HL-60 (cell line): ENCODE measurements at regions not wholly inside any gene's neighbourhood (a gene's known extent, or its start where the extent isn't known, plus 50 kb on each side); places are given as distances from the start of the nearest gene placed in this dataset.

Experiments used
- TF ChIP-seq, protein P1 (sequence below): IDR thresholded peaks from one replicate; pipeline ENCODE4 v1.5.1; 2011; ENCODE audit warnings: low read length, control low read depth, inconsistent platforms; ENCODE audit not compliant: insufficient read depth
- TF ChIP-seq, protein P2 (sequence below): IDR thresholded peaks from 2 replicates; pipeline ENCODE4 v1.6.1; 2012; ENCODE audit warnings: low read depth; ENCODE audit not compliant: insufficient replicate concordance

DNA sequence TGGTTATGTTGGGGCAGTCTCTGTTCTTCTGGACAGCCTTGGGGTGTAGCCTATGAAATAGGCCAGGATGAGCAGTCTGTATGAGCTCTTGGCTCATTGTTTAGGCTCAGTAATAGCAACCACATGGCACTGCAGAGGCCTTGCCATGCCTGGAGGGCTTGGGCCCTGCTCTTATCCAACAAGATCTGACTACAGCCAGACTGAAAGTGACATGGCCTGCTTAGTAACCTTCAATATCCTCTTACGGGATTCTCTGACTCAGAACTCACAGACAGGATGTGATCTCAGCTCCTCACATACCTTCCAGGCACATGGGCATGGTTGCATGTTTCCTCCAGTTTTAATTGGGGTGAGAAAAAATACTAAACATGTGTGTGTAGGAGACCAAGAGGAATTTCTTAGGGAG, 289.3 kb downstream of the PTEN start:
- TF ChIP-seq, protein P1, sequence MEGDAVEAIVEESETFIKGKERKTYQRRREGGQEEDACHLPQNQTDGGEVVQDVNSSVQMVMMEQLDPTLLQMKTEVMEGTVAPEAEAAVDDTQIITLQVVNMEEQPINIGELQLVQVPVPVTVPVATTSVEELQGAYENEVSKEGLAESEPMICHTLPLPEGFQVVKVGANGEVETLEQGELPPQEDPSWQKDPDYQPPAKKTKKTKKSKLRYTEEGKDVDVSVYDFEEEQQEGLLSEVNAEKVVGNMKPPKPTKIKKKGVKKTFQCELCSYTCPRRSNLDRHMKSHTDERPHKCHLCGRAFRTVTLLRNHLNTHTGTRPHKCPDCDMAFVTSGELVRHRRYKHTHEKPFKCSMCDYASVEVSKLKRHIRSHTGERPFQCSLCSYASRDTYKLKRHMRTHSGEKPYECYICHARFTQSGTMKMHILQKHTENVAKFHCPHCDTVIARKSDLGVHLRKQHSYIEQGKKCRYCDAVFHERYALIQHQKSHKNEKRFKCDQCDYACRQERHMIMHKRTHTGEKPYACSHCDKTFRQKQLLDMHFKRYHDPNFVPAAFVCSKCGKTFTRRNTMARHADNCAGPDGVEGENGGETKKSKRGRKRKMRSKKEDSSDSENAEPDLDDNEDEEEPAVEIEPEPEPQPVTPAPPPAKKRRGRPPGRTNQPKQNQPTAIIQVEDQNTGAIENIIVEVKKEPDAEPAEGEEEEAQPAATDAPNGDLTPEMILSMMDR, result no peak
- TF ChIP-seq, protein P2, sequence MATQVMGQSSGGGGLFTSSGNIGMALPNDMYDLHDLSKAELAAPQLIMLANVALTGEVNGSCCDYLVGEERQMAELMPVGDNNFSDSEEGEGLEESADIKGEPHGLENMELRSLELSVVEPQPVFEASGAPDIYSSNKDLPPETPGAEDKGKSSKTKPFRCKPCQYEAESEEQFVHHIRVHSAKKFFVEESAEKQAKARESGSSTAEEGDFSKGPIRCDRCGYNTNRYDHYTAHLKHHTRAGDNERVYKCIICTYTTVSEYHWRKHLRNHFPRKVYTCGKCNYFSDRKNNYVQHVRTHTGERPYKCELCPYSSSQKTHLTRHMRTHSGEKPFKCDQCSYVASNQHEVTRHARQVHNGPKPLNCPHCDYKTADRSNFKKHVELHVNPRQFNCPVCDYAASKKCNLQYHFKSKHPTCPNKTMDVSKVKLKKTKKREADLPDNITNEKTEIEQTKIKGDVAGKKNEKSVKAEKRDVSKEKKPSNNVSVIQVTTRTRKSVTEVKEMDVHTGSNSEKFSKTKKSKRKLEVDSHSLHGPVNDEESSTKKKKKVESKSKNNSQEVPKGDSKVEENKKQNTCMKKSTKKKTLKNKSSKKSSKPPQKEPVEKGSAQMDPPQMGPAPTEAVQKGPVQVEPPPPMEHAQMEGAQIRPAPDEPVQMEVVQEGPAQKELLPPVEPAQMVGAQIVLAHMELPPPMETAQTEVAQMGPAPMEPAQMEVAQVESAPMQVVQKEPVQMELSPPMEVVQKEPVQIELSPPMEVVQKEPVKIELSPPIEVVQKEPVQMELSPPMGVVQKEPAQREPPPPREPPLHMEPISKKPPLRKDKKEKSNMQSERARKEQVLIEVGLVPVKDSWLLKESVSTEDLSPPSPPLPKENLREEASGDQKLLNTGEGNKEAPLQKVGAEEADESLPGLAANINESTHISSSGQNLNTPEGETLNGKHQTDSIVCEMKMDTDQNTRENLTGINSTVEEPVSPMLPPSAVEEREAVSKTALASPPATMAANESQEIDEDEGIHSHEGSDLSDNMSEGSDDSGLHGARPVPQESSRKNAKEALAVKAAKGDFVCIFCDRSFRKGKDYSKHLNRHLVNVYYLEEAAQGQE, result no peak
